Keratinocyte (primary cell): ENCODE measurements at regions not wholly inside any gene's neighbourhood (a gene's known extent, or its start where the extent isn't known, plus 50 kb on each side); places are given as distances from the start of the nearest gene placed in this dataset.

Experiments used
- DNase-seq: peaks from one replicate; pipeline ENCODE4 v3.0.0-alpha.2; 2011; ENCODE audit warnings: low read depth, missing footprints, low spot score
- FAIRE-seq: peaks from 2 replicates; lab custom pipeline; 2011; peaks lifted over from hg19 to GRCh38; lab: Jason Lieb, UNC
- H2AFZ ChIP-seq: 2 replicates; pipeline ENCODE4 v1.6.0; 2012; ENCODE audit warnings: low read length, control low read depth, inconsistent platforms; ENCODE audit not compliant: control insufficient read depth
- H3K27ac ChIP-seq: 2 replicates; pipeline ENCODE4 v1.5.1; 2011; ENCODE audit warnings: low read length; ENCODE audit not compliant: control insufficient read depth, insufficient read depth
- H3K27me3 ChIP-seq: 3 replicates; pipeline ENCODE4 v1.6.0; 2011; ENCODE audit warnings: low read length; ENCODE audit not compliant: control insufficient read depth, insufficient read depth; ENCODE audit errors: extremely low read depth
- H3K36me3 ChIP-seq, 2 experiments: 2 replicates in 1 of 2; 3 replicates in 1 of 2; pipeline ENCODE4 v1.5.1; 2011; ENCODE audit warnings: low read length in 2 of 2, mild to moderate bottlenecking in 1 of 2; ENCODE audit not compliant: control insufficient read depth in 2 of 2, insufficient read depth in 2 of 2; ENCODE audit errors: extremely low read depth in 1 of 2
- H3K4me1 ChIP-seq: 3 replicates; pipeline ENCODE4 v1.5.1; 2011; ENCODE audit warnings: low read length; ENCODE audit not compliant: control insufficient read depth, insufficient read depth; ENCODE audit errors: extremely low read depth
- H3K4me2 ChIP-seq: 3 replicates; pipeline ENCODE4 v1.6.0; 2011; ENCODE audit warnings: low read depth, low read length; ENCODE audit not compliant: control insufficient read depth, insufficient read depth; ENCODE audit errors: extremely low read depth
- H3K4me3 ChIP-seq, 3 experiments: fragments of 200-600 bp in 1 of 3; sonication (generic) in 1 of 3; 2 replicates in 2 of 3; 3 replicates in 1 of 3; pipeline ENCODE4 v1.5.1; 2011 to 2016; ENCODE audit warnings: low read length in 3 of 3, mild to moderate bottlenecking in 3 of 3, control low read depth in 2 of 3, inconsistent platforms in 1 of 3, low read depth in 1 of 3, mixed read lengths in 1 of 3, mixed run types in 1 of 3, moderate library complexity in 1 of 3; ENCODE audit not compliant: control insufficient read depth in 2 of 3, insufficient read depth in 2 of 3; ENCODE audit errors: extremely low read depth in 1 of 3
- H3K79me2 ChIP-seq: 2 replicates; pipeline ENCODE4 v1.6.0; 2012; ENCODE audit warnings: low read length; ENCODE audit not compliant: control insufficient read depth, insufficient read depth
- H3K9ac ChIP-seq: 3 replicates; pipeline ENCODE4 v1.6.0; 2011; ENCODE audit warnings: low read length; ENCODE audit not compliant: control insufficient read depth, insufficient read depth; ENCODE audit errors: extremely low read depth
- H3K9me1 ChIP-seq: 3 replicates; pipeline ENCODE4 v1.6.0; 2011; ENCODE audit warnings: low read length; ENCODE audit not compliant: control insufficient read depth, insufficient read depth; ENCODE audit errors: extremely low read depth
- H3K9me3 ChIP-seq: 2 replicates; pipeline ENCODE4 v1.5.1; 2012; ENCODE audit warnings: low read depth, low read length; ENCODE audit not compliant: control insufficient read depth
- H4K20me1 ChIP-seq: 3 replicates; pipeline ENCODE4 v1.6.0; 2011; ENCODE audit warnings: low read length; ENCODE audit not compliant: control insufficient read depth, insufficient read depth; ENCODE audit errors: extremely low read depth
- EZH2 ChIP-seq: IDR thresholded peaks from one replicate; pipeline ENCODE4 v1.6.1; 2012; ENCODE audit warnings: inconsistent platforms, mild to moderate bottlenecking, low read length, moderate library complexity
- dilution Hi-C: fragments of 300-500 bp; cut with MboI; formaldehyde crosslinking; loops from one replicate; pipeline ENCODE4 v1.7.0; 2020; ENCODE audit warnings: low sequenced_read_pairs; ENCODE audit not compliant: extremely low pct_ligation_motif_present
- TF ChIP-seq, protein P1 (sequence below), 3 experiments: IDR thresholded peaks in 1 of 3; conservative IDR thresholded peaks in 1 of 3; optimal IDR thresholded peaks in 1 of 3; 2 replicates in 2 of 3; 3 replicates in 1 of 3; pipeline versions ENCODE3 to v1.5.1; 2011; ENCODE audit warnings: low read length in 3 of 3, mild to moderate bottlenecking in 3 of 3, moderate library complexity in 2 of 3, control low read depth in 1 of 3, inconsistent platforms in 1 of 3; ENCODE audit not compliant: insufficient read depth in 2 of 3; ENCODE audit errors: extremely low read depth in 1 of 3

DNA sequence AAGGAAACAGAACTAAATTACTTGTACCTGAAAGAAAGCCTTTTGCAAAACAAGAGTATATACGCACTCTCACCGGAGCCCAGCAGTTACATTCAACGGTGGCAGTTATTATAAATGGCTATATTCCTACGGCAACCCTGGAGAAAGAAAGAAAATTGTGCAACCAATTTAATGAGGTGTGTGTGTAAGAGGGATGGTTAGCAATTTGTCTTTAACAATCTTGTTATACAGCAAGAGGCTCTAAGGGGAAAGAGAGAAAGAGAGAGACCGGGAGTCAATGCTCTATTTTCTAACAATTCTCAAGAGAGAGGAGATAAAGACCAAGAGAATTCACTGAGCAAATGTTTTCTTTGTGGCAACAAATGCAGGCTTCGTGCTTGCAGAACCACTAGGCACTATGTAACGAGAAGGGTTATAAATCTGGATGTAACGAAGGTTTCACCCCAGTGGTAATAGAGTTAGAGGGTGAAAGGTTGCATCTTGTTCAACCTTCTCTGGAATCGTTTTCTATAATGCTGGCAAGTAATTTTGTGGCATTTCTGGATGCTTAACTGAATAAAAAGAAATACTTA lies 359.1 kb upstream of the SPRED2 start:
- Histone ChIP-seq H3K79me2 (no peaks in the 10 kb centered on the region), H2AFZ (no peak overlapping the region), H3K27ac (no peak overlapping the region), H3K27me3 (no peaks in the 10 kb centered on the region), H3K4me3 (no peak overlapping the region), H3K9me1 (no peaks in the 10 kb centered on the region), H4K20me1 (no peaks in the 10 kb centered on the region), H3K4me2 (no peak overlapping the region), H3K36me3 (no peaks in the 10 kb centered on the region), H3K4me1 (no peaks in the 10 kb centered on the region), H3K9ac (no peak overlapping the region), H3K9me3 (no peaks in the 10 kb centered on the region)
- dilution Hi-C loops = no loop called here
- DNase-seq = no peak
- TF ChIP-seq EZH2 = no peak
- TF ChIP-seq, protein P1, sequence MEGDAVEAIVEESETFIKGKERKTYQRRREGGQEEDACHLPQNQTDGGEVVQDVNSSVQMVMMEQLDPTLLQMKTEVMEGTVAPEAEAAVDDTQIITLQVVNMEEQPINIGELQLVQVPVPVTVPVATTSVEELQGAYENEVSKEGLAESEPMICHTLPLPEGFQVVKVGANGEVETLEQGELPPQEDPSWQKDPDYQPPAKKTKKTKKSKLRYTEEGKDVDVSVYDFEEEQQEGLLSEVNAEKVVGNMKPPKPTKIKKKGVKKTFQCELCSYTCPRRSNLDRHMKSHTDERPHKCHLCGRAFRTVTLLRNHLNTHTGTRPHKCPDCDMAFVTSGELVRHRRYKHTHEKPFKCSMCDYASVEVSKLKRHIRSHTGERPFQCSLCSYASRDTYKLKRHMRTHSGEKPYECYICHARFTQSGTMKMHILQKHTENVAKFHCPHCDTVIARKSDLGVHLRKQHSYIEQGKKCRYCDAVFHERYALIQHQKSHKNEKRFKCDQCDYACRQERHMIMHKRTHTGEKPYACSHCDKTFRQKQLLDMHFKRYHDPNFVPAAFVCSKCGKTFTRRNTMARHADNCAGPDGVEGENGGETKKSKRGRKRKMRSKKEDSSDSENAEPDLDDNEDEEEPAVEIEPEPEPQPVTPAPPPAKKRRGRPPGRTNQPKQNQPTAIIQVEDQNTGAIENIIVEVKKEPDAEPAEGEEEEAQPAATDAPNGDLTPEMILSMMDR (optimal IDR thresholded peaks at IDR 0.05 in 1 of 3, IDR thresholded peaks at IDR 0.05 in 1 of 3, conservative IDR thresholded peaks at IDR 0.05 in 1 of 3; ENCODE audit: extremely low read depth in 1 of 3, insufficient read depth in 2 of 3, low read length in 3 of 3) = no peak
- FAIRE-seq = no peak

DNA sequence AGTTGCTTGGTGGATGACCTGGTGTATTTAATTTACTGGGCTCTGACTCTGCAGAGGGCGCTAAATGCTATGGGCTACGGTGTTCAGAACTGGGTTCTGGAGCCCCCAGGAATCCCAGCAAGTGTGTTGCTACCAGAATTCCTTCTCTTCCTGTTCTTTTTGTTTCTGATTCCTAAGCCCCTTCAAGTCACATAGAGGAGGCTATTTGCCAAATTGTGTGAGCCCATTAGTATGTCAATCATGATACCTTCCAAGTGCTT lies 358.2 kb upstream of the SPRED2 start:
- Histone ChIP-seq H3K79me2 (no peaks in the 10 kb centered on the region), H4K20me1 (no peaks in the 10 kb centered on the region), H2AFZ (no peak overlapping the region), H3K36me3 (no peaks in the 10 kb centered on the region), H3K4me3 (no peak overlapping the region), H3K9ac (no peak overlapping the region), H3K9me3 (no peaks in the 10 kb centered on the region), H3K4me2 (no peak overlapping the region), H3K27me3 (no peaks in the 10 kb centered on the region), H3K4me1 (no peaks in the 10 kb centered on the region), H3K9me1 (no peaks in the 10 kb centered on the region), H3K27ac (no peak overlapping the region)
- no peak for DNase-seq
- TF ChIP-seq, protein P1 (optimal IDR thresholded peaks at IDR 0.05 in 1 of 3, IDR thresholded peaks at IDR 0.05 in 1 of 3, conservative IDR thresholded peaks at IDR 0.05 in 1 of 3; ENCODE audit: extremely low read depth in 1 of 3, insufficient read depth in 2 of 3, low read length in 3 of 3) = no peak
- no peak for TF ChIP-seq EZH2
- dilution Hi-C loops = no loop called here
- FAIRE-seq = no peak
